Keratinocyte (primary cell): ENCODE measurements at regions not wholly inside any gene's neighbourhood (a gene's known extent, or its start where the extent isn't known, plus 50 kb on each side); places are given as distances from the start of the nearest gene placed in this dataset.

Experiments used
- DNase-seq: peaks from one replicate; pipeline ENCODE4 v3.0.0-alpha.2; 2011; ENCODE audit warnings: low read depth, missing footprints, low spot score
- FAIRE-seq: peaks from 2 replicates; lab custom pipeline; 2011; peaks lifted over from hg19 to GRCh38; lab: Jason Lieb, UNC
- H2AFZ ChIP-seq: 2 replicates; pipeline ENCODE4 v1.6.0; 2012; ENCODE audit warnings: low read length, control low read depth, inconsistent platforms; ENCODE audit not compliant: control insufficient read depth
- H3K27ac ChIP-seq: 2 replicates; pipeline ENCODE4 v1.5.1; 2011; ENCODE audit warnings: low read length; ENCODE audit not compliant: control insufficient read depth, insufficient read depth
- H3K27me3 ChIP-seq: 3 replicates; pipeline ENCODE4 v1.6.0; 2011; ENCODE audit warnings: low read length; ENCODE audit not compliant: control insufficient read depth, insufficient read depth; ENCODE audit errors: extremely low read depth
- H3K36me3 ChIP-seq, 2 experiments: 2 replicates in 1 of 2; 3 replicates in 1 of 2; pipeline ENCODE4 v1.5.1; 2011; ENCODE audit warnings: low read length in 2 of 2, mild to moderate bottlenecking in 1 of 2; ENCODE audit not compliant: control insufficient read depth in 2 of 2, insufficient read depth in 2 of 2; ENCODE audit errors: extremely low read depth in 1 of 2
- H3K4me1 ChIP-seq: 3 replicates; pipeline ENCODE4 v1.5.1; 2011; ENCODE audit warnings: low read length; ENCODE audit not compliant: control insufficient read depth, insufficient read depth; ENCODE audit errors: extremely low read depth
- H3K4me2 ChIP-seq: 3 replicates; pipeline ENCODE4 v1.6.0; 2011; ENCODE audit warnings: low read depth, low read length; ENCODE audit not compliant: control insufficient read depth, insufficient read depth; ENCODE audit errors: extremely low read depth
- H3K4me3 ChIP-seq, 3 experiments: fragments of 200-600 bp in 1 of 3; sonication (generic) in 1 of 3; 2 replicates in 2 of 3; 3 replicates in 1 of 3; pipeline ENCODE4 v1.5.1; 2011 to 2016; ENCODE audit warnings: low read length in 3 of 3, mild to moderate bottlenecking in 3 of 3, control low read depth in 2 of 3, inconsistent platforms in 1 of 3, low read depth in 1 of 3, mixed read lengths in 1 of 3, mixed run types in 1 of 3, moderate library complexity in 1 of 3; ENCODE audit not compliant: control insufficient read depth in 2 of 3, insufficient read depth in 2 of 3; ENCODE audit errors: extremely low read depth in 1 of 3
- H3K79me2 ChIP-seq: 2 replicates; pipeline ENCODE4 v1.6.0; 2012; ENCODE audit warnings: low read length; ENCODE audit not compliant: control insufficient read depth, insufficient read depth
- H3K9ac ChIP-seq: 3 replicates; pipeline ENCODE4 v1.6.0; 2011; ENCODE audit warnings: low read length; ENCODE audit not compliant: control insufficient read depth, insufficient read depth; ENCODE audit errors: extremely low read depth
- H3K9me1 ChIP-seq: 3 replicates; pipeline ENCODE4 v1.6.0; 2011; ENCODE audit warnings: low read length; ENCODE audit not compliant: control insufficient read depth, insufficient read depth; ENCODE audit errors: extremely low read depth
- H3K9me3 ChIP-seq: 2 replicates; pipeline ENCODE4 v1.5.1; 2012; ENCODE audit warnings: low read depth, low read length; ENCODE audit not compliant: control insufficient read depth
- H4K20me1 ChIP-seq: 3 replicates; pipeline ENCODE4 v1.6.0; 2011; ENCODE audit warnings: low read length; ENCODE audit not compliant: control insufficient read depth, insufficient read depth; ENCODE audit errors: extremely low read depth
- EZH2 ChIP-seq: IDR thresholded peaks from one replicate; pipeline ENCODE4 v1.6.1; 2012; ENCODE audit warnings: inconsistent platforms, mild to moderate bottlenecking, low read length, moderate library complexity
- dilution Hi-C: fragments of 300-500 bp; cut with MboI; formaldehyde crosslinking; loops from one replicate; pipeline ENCODE4 v1.7.0; 2020; ENCODE audit warnings: low sequenced_read_pairs; ENCODE audit not compliant: extremely low pct_ligation_motif_present
- TF ChIP-seq, protein P1 (sequence below), 3 experiments: IDR thresholded peaks in 1 of 3; conservative IDR thresholded peaks in 1 of 3; optimal IDR thresholded peaks in 1 of 3; 2 replicates in 2 of 3; 3 replicates in 1 of 3; pipeline versions ENCODE3 to v1.5.1; 2011; ENCODE audit warnings: low read length in 3 of 3, mild to moderate bottlenecking in 3 of 3, moderate library complexity in 2 of 3, control low read depth in 1 of 3, inconsistent platforms in 1 of 3; ENCODE audit not compliant: insufficient read depth in 2 of 3; ENCODE audit errors: extremely low read depth in 1 of 3

DNA sequence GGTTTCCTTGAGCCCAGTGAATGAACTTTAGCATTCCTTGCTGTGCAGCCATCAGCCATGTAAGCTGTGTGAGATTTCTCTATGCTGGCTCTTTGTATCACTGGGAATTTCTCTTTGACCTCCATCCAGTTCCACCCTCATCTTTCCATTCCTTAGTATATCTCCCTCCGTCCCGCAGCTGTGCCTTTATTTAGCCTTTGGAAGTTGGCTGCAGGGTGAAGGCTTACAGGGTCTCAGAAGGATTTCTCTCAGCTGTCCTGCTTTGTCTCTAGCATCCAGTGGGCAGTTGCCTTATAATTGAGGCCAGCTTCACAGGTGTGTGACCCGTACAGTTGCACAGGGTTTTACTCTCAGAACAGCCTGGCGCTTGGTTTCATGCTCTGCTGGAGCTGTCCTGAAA lies 144.3 kb downstream of the PXDC1 start:
- Histone ChIP-seq H2AFZ (no peak overlapping the region), H3K27ac (no peak overlapping the region), H3K9me3 (no peaks in the 10 kb centered on the region), H3K4me1 (peaks cover 37% of the 10 kb centered on the region), H4K20me1 (no peaks in the 10 kb centered on the region), H3K27me3 (no peaks in the 10 kb centered on the region), H3K9me1 (no peaks in the 10 kb centered on the region), H3K4me3 (no peak overlapping the region), H3K4me2 (no peak overlapping the region), H3K79me2 (no peaks in the 10 kb centered on the region), H3K36me3 (no peaks in the 10 kb centered on the region), H3K9ac (no peak overlapping the region)
- DNase-seq, result no peak
- dilution Hi-C loops, result no loop called here
- TF ChIP-seq, protein P1, sequence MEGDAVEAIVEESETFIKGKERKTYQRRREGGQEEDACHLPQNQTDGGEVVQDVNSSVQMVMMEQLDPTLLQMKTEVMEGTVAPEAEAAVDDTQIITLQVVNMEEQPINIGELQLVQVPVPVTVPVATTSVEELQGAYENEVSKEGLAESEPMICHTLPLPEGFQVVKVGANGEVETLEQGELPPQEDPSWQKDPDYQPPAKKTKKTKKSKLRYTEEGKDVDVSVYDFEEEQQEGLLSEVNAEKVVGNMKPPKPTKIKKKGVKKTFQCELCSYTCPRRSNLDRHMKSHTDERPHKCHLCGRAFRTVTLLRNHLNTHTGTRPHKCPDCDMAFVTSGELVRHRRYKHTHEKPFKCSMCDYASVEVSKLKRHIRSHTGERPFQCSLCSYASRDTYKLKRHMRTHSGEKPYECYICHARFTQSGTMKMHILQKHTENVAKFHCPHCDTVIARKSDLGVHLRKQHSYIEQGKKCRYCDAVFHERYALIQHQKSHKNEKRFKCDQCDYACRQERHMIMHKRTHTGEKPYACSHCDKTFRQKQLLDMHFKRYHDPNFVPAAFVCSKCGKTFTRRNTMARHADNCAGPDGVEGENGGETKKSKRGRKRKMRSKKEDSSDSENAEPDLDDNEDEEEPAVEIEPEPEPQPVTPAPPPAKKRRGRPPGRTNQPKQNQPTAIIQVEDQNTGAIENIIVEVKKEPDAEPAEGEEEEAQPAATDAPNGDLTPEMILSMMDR (optimal IDR thresholded peaks at IDR 0.05 in 1 of 3, IDR thresholded peaks at IDR 0.05 in 1 of 3, conservative IDR thresholded peaks at IDR 0.05 in 1 of 3; ENCODE audit: extremely low read depth in 1 of 3, insufficient read depth in 2 of 3, low read length in 3 of 3), result no peak
- TF ChIP-seq EZH2, result no peak
- FAIRE-seq, result no peak

DNA sequence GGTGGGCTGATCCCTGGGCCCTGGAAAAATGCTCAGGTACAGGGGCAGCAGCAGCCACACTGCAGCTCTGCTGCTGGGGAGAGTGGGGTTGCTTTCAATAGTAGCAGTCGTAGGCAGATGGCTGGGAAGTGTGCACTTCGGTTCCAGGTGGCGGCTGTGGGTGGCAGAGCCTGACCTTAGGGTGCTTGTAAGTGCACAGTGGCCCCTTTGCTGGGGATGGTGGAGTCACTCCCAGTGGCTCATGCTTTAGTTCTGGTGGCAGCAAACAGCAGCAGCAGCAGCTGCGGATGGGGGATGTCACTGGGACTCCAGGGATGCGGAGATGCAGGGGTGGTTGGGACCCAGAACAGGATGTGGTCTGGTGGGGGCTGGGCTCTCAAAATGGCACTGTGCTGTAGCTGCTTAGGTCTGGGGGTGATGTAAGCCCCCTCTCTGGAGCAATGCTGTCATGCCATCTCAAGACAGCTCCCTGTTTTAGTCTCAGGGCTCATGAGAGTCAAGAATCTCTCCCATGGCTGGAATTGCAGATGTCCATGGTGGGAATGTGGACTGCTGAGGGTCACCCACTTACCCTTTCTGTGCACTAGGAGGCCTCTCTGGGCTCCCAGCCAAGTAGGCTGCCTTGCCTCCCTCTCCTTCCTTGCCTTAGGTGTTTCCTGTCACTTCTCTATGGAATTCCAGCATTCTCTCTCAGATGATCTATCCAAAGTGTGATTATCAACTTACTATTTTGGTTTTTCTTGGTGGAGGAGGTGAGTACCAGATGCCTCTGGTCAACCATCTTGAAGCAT lies 146.7 kb upstream of the SLC22A23 start:
- no peaks in the 10 kb centered on the region for H3K36me3 ChIP-seq
- H3K9me3 ChIP-seq, result no peaks in the 10 kb centered on the region
- no peak overlapping the region for H3K4me2 ChIP-seq
- no peak for TF ChIP-seq EZH2
- TF ChIP-seq, protein P1 (optimal IDR thresholded peaks at IDR 0.05 in 1 of 3, IDR thresholded peaks at IDR 0.05 in 1 of 3, conservative IDR thresholded peaks at IDR 0.05 in 1 of 3; ENCODE audit: extremely low read depth in 1 of 3, insufficient read depth in 2 of 3, low read length in 3 of 3), result peak; percentile 26 to 34 (median 27)
- no peaks in the 10 kb centered on the region for H3K27me3 ChIP-seq
- H3K27ac ChIP-seq, result no peak overlapping the region
- FAIRE-seq, result no peak
- H4K20me1 ChIP-seq, result no peaks in the 10 kb centered on the region
- no peak overlapping the region for H3K4me3 ChIP-seq
- dilution Hi-C loops, result no loop called here
- no peak for DNase-seq
- H2AFZ ChIP-seq, result no peak overlapping the region
- H3K9ac ChIP-seq, result no peak overlapping the region
- H3K9me1 ChIP-seq, result no peaks in the 10 kb centered on the region
- no peaks in the 10 kb centered on the region for H3K79me2 ChIP-seq
- H3K4me1 ChIP-seq, result peaks cover 6% of the 10 kb centered on the region
